ENCODE measurements at regions not wholly inside any gene's neighbourhood (a gene's known extent, or its start where the extent isn't known, plus 50 kb on each side); places are given as distances from the start of the nearest gene placed in this dataset.

DNA sequence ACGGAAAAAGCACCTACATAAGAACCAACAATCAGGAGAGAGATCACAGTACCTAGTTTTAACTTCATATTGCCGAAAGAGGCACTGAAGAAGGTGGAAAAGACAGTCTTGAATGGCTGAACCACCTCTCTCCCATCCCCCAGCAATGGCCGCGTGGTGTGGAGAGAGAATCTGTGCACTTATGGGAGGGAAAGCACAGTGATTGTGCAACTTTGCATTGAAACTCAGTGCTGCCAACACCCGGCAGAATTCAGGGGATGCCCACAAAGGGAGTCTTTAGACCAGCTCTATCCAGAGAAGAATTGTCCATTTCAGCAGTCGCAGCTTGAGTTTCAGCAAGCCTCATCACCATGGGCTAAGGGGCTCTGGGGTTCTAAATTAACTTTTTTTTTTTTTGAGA lies 186.3 kb upstream of the USP25 start:
- no peak for TF ChIP-seq RCOR1 (IDR thresholded peaks at IDR 0.05; ENCODE audit: insufficient replicate concordance, low read length)
- TF ChIP-seq, protein P1, sequence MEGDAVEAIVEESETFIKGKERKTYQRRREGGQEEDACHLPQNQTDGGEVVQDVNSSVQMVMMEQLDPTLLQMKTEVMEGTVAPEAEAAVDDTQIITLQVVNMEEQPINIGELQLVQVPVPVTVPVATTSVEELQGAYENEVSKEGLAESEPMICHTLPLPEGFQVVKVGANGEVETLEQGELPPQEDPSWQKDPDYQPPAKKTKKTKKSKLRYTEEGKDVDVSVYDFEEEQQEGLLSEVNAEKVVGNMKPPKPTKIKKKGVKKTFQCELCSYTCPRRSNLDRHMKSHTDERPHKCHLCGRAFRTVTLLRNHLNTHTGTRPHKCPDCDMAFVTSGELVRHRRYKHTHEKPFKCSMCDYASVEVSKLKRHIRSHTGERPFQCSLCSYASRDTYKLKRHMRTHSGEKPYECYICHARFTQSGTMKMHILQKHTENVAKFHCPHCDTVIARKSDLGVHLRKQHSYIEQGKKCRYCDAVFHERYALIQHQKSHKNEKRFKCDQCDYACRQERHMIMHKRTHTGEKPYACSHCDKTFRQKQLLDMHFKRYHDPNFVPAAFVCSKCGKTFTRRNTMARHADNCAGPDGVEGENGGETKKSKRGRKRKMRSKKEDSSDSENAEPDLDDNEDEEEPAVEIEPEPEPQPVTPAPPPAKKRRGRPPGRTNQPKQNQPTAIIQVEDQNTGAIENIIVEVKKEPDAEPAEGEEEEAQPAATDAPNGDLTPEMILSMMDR (conservative IDR thresholded peaks at IDR 0.05; ENCODE audit: low read depth, low read length): no peak
- TF ChIP-seq POLR2A (IDR thresholded peaks at IDR 0.05; ENCODE audit: low read depth, low read length): no peak
- TF ChIP-seq CEBPB (IDR thresholded peaks at IDR 0.05; ENCODE audit: low read depth, low read length): peak; percentile 35; the same call in 1 of the 2 replicates
- TF ChIP-seq, protein P2, sequence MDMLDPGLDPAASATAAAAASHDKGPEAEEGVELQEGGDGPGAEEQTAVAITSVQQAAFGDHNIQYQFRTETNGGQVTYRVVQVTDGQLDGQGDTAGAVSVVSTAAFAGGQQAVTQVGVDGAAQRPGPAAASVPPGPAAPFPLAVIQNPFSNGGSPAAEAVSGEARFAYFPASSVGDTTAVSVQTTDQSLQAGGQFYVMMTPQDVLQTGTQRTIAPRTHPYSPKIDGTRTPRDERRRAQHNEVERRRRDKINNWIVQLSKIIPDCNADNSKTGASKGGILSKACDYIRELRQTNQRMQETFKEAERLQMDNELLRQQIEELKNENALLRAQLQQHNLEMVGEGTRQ (IDR thresholded peaks at IDR 0.05; ENCODE audit: low read depth, low read length): no peak
- TF ChIP-seq RAD21 (IDR thresholded peaks at IDR 0.05; ENCODE audit: low read length): no peak
- TF ChIP-seq MAFK (IDR thresholded peaks at IDR 0.05; ENCODE audit: low read depth, low read length): no peak
- TF ChIP-seq BHLHE40 (IDR thresholded peaks at IDR 0.05; ENCODE audit: low read depth, low read length): no peak
- TF ChIP-seq FOS (IDR thresholded peaks at IDR 0.05; ENCODE audit: low read depth, low read length): no peak
- TF ChIP-seq MXI1 (IDR thresholded peaks at IDR 0.05; ENCODE audit: borderline replicate concordance, low read depth, low read length): no peak

All from IMR-90 (cell line).